Mesothelial cell of epicardium (in vitro differentiated cells): ENCODE measurements at regions not wholly inside any gene's neighbourhood (a gene's known extent, or its start where the extent isn't known, plus 50 kb on each side); places are given as distances from the start of the nearest gene placed in this dataset.

Experiments
- DNase-seq, 2 experiments: peaks; one replicate each; pipeline ENCODE4 v3.0.0; 2021; ENCODE audit warnings: low spot score in 2 of 2; ENCODE audit not compliant: unreplicated experiment in 2 of 2
- H3K27ac Mint-ChIP-seq: 2 replicates; pipeline ENCODE4 v1.8.0; 2021; ENCODE audit warnings: mixed read lengths
- H3K27me3 Mint-ChIP-seq: 2 replicates; pipeline ENCODE4 v1.8.0; 2021; ENCODE audit warnings: low read depth, mixed read lengths
- H3K36me3 Mint-ChIP-seq: 2 replicates; pipeline ENCODE4 v1.8.0; 2021; ENCODE audit warnings: mixed read lengths
- H3K4me1 Mint-ChIP-seq: 2 replicates; pipeline ENCODE4 v1.8.0; 2021; ENCODE audit warnings: mixed read lengths
- H3K4me3 Mint-ChIP-seq: 2 replicates; pipeline ENCODE4 v1.8.0; 2021; ENCODE audit warnings: mild to moderate bottlenecking, moderate library complexity, mixed read lengths
- H3K9me3 Mint-ChIP-seq: 2 replicates; pipeline ENCODE4 v1.8.0; 2021; ENCODE audit warnings: mixed read lengths
- CTCF ChIP-seq: fragments of 200-600 bp; sonication (generic); IDR thresholded peaks from one replicate; pipeline ENCODE4 v1.5.0; 2021; ENCODE audit warnings: antibody characterized with exemption; ENCODE audit not compliant: unreplicated experiment

- no peak for DNase-seq
- no peak for TF ChIP-seq CTCF
- no peaks in the 10 kb centered on the region for H3K27me3 Mint-ChIP-seq
- peaks cover 8% of the 10 kb centered on the region for H3K4me1 Mint-ChIP-seq
- peaks cover 4% of the 10 kb centered on the region for H3K9me3 Mint-ChIP-seq
- no peak overlapping the region for H3K27ac Mint-ChIP-seq
- no peak overlapping the region for H3K4me3 Mint-ChIP-seq
- H3K36me3 Mint-ChIP-seq: no peaks in the 10 kb centered on the region
Measured at GRCh38 chr6:138695193-138695592, 78.4 kb upstream of the CCDC28A start.

GRCh38 chr6:138714493-138714892, 59.1 kb upstream of the CCDC28A start:
- H3K36me3 Mint-ChIP-seq: no peaks in the 10 kb centered on the region
- no peak for TF ChIP-seq CTCF
- H3K27ac Mint-ChIP-seq: no peak overlapping the region
- H3K4me1 Mint-ChIP-seq: no peaks in the 10 kb centered on the region
- no peak overlapping the region for H3K4me3 Mint-ChIP-seq
- peaks cover 33% of the 10 kb centered on the region for H3K9me3 Mint-ChIP-seq
- DNase-seq: no peak
- peaks cover 9% of the 10 kb centered on the region for H3K27me3 Mint-ChIP-seq

- Mint-ChIP-seq H3K36me3 (no peaks in the 10 kb centered on the region), H3K4me3 (no peak overlapping the region)
- no peak for TF ChIP-seq CTCF
Measured at GRCh38 chr6:138716013-138716412, 57.6 kb upstream of the CCDC28A start.

GRCh38 chr6:138716971-138717665, 56.5 kb upstream of the CCDC28A start:
- Mint-ChIP-seq H3K36me3 (no peaks in the 10 kb centered on the region), H3K9me3 (peaks cover 26% of the 10 kb centered on the region), H3K27ac (no peak overlapping the region)

More at GRCh38 chr6:138716013-138716412, 57.6 kb upstream of the CCDC28A start:
- Mint-ChIP-seq H3K27ac (no peak overlapping the region), H3K27me3 (peaks cover 3% of the 10 kb centered on the region), H3K4me1 (no peaks in the 10 kb centered on the region), H3K9me3 (peaks cover 29% of the 10 kb centered on the region)
- no peak for DNase-seq

GRCh38 chr6:138719011-138719635, 54.4 kb upstream of the CCDC28A start:
- no peak for DNase-seq
- Mint-ChIP-seq H3K9me3 (peaks cover 13% of the 10 kb centered on the region), H3K36me3 (no peaks in the 10 kb centered on the region), H3K4me1 (peaks cover 12% of the 10 kb centered on the region), H3K4me3 (no peak overlapping the region), H3K27me3 (peaks cover 3% of the 10 kb centered on the region), H3K27ac (no peak overlapping the region)
- no peak for TF ChIP-seq CTCF

More at GRCh38 chr6:138716971-138717665, 56.5 kb upstream of the CCDC28A start:
- Mint-ChIP-seq H3K4me1 (no peaks in the 10 kb centered on the region), H3K27me3 (peaks cover 3% of the 10 kb centered on the region), H3K4me3 (no peak overlapping the region)
- DNase-seq: no peak
- TF ChIP-seq CTCF: no peak
